AG04449 (cell line): ENCODE measurements at regions not wholly inside any gene's neighbourhood (a gene's known extent, or its start where the extent isn't known, plus 50 kb on each side); places are given as distances from the start of the nearest gene placed in this dataset.
A peak's percentile ranks its signal among the peaks of the same experiment; 100 is the strongest.

Experiments used
- CTCF ChIA-PET: fragments of 350-600 bp; formaldehyde crosslinking; extraction: SDS; loops from one replicate; lab custom pipeline; 2021; ENCODE audit warnings: antibody characterized with exemption; lab: Yijun Ruan, JAX
- POLR2A ChIA-PET: fragments of 400-600, 350-600 bp; formaldehyde crosslinking; extraction: SDS; loops from one replicate; lab custom pipeline; 2020; ENCODE audit warnings: antibody characterized with exemption, inconsistent platforms; lab: Yijun Ruan, JAX
- DNase-seq: peaks from one replicate; pipeline ENCODE4 v3.0.0-alpha.2; 2010; ENCODE audit warnings: low read depth, low spot score
- H3K4me3 ChIP-seq: 2 replicates; pipeline ENCODE4 v1.5.1; 2011; ENCODE audit warnings: low read depth, mild to moderate bottlenecking, control low read depth, low read length
- TF ChIP-seq, protein P1 (sequence below): IDR thresholded peaks from one replicate; pipeline ENCODE4 v1.5.1; 2011; ENCODE audit warnings: mild to moderate bottlenecking, moderate library complexity, low read length, control low read depth, inconsistent platforms; ENCODE audit not compliant: insufficient read depth; ENCODE audit errors: missing control alignments

DNA sequence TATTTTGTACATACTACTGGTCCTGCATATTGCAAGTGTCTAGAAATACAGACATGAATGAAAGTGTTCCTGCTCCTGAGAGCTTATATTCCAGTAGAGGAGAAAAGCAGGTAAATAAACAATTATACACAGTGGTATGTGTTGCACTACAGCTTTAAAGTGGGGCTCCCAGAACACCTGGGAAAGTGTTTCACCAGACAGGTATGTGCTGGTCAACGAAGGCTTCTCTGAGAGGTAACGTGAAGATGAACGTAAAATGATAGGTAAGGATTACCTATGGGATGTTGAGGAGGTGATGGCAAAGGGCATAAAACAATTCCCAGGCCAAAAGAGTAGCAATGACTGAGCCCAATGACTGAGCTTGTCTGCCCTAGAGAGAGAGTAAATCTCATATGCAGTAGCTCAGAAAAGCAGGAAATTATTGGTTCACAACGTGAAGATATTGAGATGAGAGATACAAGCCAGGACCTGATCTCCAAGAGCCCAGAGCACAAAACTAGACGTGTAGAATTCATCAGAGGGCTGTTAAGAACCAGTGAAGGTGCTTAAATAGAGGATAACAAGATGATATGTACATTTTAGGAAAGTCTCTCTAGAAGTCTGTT, 459.1 kb upstream of the BCHE start:
- DNase-seq = no peak
- ChIA-PET POLR2A (no interaction called here), CTCF (no interaction called here)
- TF ChIP-seq, protein P1, sequence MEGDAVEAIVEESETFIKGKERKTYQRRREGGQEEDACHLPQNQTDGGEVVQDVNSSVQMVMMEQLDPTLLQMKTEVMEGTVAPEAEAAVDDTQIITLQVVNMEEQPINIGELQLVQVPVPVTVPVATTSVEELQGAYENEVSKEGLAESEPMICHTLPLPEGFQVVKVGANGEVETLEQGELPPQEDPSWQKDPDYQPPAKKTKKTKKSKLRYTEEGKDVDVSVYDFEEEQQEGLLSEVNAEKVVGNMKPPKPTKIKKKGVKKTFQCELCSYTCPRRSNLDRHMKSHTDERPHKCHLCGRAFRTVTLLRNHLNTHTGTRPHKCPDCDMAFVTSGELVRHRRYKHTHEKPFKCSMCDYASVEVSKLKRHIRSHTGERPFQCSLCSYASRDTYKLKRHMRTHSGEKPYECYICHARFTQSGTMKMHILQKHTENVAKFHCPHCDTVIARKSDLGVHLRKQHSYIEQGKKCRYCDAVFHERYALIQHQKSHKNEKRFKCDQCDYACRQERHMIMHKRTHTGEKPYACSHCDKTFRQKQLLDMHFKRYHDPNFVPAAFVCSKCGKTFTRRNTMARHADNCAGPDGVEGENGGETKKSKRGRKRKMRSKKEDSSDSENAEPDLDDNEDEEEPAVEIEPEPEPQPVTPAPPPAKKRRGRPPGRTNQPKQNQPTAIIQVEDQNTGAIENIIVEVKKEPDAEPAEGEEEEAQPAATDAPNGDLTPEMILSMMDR = no peak
- H3K4me3 ChIP-seq = no peak overlapping the region

DNA sequence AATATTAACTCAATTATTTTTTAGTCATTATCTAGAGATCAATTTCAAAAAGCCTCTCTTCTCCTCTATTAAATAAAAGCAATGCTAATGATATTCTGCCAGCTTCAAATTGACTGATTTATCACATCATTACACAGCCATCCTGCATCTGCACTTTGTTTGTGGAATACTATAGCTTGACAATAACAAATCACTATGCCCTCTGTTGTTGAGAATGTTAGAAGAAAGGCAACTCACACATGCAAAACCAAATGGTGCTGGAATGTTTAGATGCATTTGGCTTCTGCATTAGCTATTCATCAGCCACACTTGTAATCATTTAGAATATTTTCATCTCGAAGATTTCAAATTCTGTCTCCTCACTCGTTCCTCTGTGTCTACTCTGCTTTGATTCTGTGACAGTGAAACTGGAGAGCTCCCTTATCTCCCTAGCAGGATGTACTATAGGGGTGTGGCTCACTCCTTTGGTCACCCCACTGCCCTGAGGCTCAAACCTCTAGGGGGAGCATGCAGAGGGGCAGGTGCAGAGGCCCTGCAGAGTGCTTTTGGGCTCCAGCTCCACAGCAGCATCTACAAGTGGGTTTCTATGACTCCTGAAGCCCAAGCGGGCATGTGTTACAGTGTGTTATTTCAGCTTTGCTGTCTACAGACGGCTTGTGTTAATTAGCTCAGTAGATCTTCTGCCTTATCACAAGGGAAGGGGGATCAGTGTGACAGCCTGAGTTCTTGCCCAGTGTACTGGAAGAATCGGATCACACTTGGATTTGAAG, 454.1 kb upstream of the BCHE start:
- POLR2A ChIA-PET = no interaction called here
- H3K4me3 ChIP-seq = no peak overlapping the region
- CTCF ChIA-PET = no interaction called here
- DNase-seq = no peak
- TF ChIP-seq, protein P1 = no peak

DNA sequence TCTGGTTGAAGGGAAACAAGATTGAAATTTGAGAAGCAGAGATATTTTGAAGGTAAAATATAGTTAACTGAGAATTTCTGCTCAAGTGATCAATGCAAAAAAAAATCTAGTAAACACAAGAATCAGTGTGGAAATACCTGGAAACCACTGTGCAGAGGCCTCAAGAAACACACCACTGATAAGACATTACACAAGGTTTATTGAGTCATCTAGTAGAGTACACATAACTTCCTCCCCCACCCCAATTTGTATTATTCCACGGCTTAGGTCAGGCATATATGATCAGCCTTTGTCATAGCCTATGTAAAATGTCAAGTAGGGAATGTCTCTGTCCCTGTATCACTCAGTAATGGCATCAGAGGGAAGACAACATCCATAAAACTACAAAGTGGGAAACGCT, 447.8 kb upstream of the BCHE start:
- DNase-seq = no peak
- ChIA-PET CTCF (no interaction called here), POLR2A (no interaction called here)
- H3K4me3 ChIP-seq = no peak overlapping the region
- TF ChIP-seq, protein P1 = no peak

DNA sequence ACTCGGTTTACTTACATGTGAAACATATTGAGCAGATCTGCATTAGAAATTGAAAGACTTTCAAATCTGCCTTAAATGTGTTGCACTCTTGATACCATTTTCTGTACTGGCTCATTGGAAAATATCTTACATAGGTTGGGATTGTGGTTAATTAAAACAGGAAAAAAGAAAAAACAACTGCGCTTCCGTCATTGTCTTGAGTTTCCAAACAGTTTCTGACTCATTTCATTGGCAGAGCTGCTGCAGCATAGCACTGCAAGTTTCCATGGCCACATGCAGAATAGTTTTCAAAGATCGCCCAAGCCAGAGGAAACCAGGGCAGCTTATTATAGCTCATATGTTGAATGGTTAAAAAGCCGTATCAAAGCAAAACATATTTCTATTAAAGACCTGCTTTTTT, 446.6 kb upstream of the BCHE start:
- peak; percentile 44 for DNase-seq
- ChIA-PET CTCF (no interaction called here), POLR2A (no interaction called here)
- no peak overlapping the region for H3K4me3 ChIP-seq
- TF ChIP-seq, protein P1 = no peak

DNA sequence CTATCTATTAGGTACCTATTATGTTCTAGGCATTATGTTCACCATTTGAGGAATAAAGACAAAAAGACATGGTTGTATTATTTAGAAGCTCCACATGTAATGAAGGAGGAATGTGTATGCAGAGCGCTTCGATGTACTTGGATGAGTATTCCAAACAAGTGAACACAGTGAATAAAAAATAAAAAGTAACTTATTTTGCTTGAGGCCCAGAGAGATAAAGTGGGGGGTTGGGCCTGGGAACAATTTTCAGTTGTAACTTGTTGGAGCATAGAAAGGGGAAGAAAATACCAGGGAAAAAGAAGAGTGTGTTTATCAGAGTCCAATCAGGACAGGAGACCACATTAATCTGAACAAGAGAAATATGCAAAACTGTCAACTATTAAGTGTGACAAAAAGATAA, 445.7 kb upstream of the BCHE start:
- ChIA-PET CTCF (no interaction called here), POLR2A (no interaction called here)
- no peak for DNase-seq
- TF ChIP-seq, protein P1 = no peak
- H3K4me3 ChIP-seq = no peak overlapping the region

DNA sequence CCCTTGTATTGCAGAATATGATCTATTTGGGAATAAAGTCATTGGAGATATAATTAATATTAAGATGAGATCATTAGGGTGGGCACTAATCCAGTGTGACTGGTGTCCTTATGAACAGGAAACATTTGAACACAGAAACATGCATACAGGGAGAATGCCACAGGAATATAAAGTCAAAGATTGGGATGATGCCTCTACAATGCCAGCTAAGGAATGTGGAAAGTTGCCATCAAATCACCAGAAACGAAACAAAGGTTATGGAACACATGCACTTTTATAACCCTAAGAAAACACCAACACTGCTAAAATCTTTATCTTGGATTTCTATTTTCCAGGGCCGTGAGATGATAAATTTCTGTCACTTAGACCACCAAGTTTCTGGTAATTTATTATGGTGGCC, 442.4 kb upstream of the BCHE start:
- no peak for DNase-seq
- CTCF ChIA-PET = no interaction called here
- no peak overlapping the region for H3K4me3 ChIP-seq
- POLR2A ChIA-PET = no interaction called here
- TF ChIP-seq, protein P1 = no peak
